ENCODE measurements at regions not wholly inside any gene's neighbourhood (a gene's known extent, or its start where the extent isn't known, plus 50 kb on each side); places are given as distances from the start of the nearest gene placed in this dataset.

DNA sequence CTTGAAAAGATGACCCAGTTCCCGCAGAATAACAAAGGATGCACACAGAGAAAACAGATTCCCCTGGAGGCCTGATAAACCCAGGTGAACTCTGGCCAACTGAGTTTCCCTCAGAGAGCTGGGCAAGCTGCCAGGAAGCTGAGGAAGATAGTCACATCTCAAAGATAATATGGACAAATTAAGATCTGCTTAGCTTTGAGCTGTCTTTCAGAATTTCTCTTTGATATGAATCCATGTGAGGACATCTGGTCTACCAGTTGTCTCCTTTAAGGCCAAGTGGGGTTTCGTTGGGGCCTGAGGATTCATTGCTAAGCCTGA, 59.5 kb downstream of the ID4 start:
- TF ChIP-seq POLR2A (IDR thresholded peaks at IDR 0.05; ENCODE audit: low read depth) (no peak), POLR2AphosphoS5 (IDR thresholded peaks at IDR 0.05) (no peak)
- TF ChIP-seq, protein P1, sequence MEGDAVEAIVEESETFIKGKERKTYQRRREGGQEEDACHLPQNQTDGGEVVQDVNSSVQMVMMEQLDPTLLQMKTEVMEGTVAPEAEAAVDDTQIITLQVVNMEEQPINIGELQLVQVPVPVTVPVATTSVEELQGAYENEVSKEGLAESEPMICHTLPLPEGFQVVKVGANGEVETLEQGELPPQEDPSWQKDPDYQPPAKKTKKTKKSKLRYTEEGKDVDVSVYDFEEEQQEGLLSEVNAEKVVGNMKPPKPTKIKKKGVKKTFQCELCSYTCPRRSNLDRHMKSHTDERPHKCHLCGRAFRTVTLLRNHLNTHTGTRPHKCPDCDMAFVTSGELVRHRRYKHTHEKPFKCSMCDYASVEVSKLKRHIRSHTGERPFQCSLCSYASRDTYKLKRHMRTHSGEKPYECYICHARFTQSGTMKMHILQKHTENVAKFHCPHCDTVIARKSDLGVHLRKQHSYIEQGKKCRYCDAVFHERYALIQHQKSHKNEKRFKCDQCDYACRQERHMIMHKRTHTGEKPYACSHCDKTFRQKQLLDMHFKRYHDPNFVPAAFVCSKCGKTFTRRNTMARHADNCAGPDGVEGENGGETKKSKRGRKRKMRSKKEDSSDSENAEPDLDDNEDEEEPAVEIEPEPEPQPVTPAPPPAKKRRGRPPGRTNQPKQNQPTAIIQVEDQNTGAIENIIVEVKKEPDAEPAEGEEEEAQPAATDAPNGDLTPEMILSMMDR (IDR thresholded peaks at IDR 0.05), result no peak

All from esophagus muscularis mucosa (tissue), 3 donors.